ENCODE measurements at regions not wholly inside any gene's neighbourhood (a gene's known extent, or its start where the extent isn't known, plus 50 kb on each side); places are given as distances from the start of the nearest gene placed in this dataset.

DNA sequence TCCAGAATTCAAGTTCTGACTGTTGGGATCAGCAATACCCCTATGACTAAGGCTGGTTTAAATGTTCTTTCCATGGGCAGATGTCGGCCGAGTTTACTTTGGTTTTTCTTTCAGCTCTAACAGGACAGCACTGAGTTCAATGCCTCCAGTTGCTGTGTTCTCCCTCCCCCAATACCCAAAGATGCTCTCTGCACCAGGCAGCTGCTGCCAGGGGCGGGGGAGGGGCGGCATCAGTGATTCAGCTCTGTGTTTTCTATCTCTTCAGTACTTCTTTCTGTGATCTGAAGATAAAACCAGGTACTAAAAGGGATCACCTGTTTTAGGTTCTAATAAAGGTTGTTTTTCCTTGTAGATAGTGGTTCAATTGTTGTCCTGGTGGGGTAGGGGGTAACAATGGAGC is 576.7 kb upstream of the POT1 start:
- DNase-seq, result no peak
- H3K9me3 Mint-ChIP-seq, result peaks cover 0 to 10% (median 6%) of the 10 kb centered on the region in 7 donors
- no peaks in the 10 kb centered on the region for H3K36me3 Mint-ChIP-seq
- H2AFZ ChIP-seq (ENCODE audit: insufficient read depth, low read depth, low read length, poor library complexity, severe bottlenecking), result no peak overlapping the region
- TF ChIP-seq, protein P1, sequence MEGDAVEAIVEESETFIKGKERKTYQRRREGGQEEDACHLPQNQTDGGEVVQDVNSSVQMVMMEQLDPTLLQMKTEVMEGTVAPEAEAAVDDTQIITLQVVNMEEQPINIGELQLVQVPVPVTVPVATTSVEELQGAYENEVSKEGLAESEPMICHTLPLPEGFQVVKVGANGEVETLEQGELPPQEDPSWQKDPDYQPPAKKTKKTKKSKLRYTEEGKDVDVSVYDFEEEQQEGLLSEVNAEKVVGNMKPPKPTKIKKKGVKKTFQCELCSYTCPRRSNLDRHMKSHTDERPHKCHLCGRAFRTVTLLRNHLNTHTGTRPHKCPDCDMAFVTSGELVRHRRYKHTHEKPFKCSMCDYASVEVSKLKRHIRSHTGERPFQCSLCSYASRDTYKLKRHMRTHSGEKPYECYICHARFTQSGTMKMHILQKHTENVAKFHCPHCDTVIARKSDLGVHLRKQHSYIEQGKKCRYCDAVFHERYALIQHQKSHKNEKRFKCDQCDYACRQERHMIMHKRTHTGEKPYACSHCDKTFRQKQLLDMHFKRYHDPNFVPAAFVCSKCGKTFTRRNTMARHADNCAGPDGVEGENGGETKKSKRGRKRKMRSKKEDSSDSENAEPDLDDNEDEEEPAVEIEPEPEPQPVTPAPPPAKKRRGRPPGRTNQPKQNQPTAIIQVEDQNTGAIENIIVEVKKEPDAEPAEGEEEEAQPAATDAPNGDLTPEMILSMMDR (IDR thresholded peaks at IDR 0.05), result no peak
- no CpG with 5 or more reads among the region's 4 CpGs for WGBS (ENCODE audit: insufficient coverage)
- no peaks in the 10 kb centered on the region for H3K79me2 ChIP-seq (ENCODE audit: insufficient read depth, low read length)
- H3K9me3 ChIP-seq (replicated peaks in 1 of 2; ENCODE audit: control insufficient read depth in 1 of 2, insufficient read depth in 1 of 2, low read length in 2 of 2), result peaks cover 0 to 18% of the 10 kb centered on the region in 2 donors
- intact Hi-C loops (cut with micrococcal nuclease), result no loop called here
- no peak overlapping the region for H3K4me3 ChIP-seq (replicated peaks in 1 of 3; ENCODE audit: low read depth in 2 of 3, low read length in 3 of 3)
- no peaks in the 10 kb centered on the region for H3K4me1 Mint-ChIP-seq
- H3K27me3 ChIP-seq (ENCODE audit: control insufficient read depth in 2 of 2, insufficient read depth in 2 of 2, low read length in 2 of 2), result no peaks in the 10 kb centered on the region
- no peak overlapping the region for H3K27ac ChIP-seq (ENCODE audit: low read depth in 1 of 2, low read length in 2 of 2)
- no peak overlapping the region for H3K4me2 ChIP-seq (replicated peaks; ENCODE audit: extremely low read depth, low read length, poor library complexity, severe bottlenecking)
- H3K4me3 Mint-ChIP-seq, result no peak overlapping the region
- H3K4me1 ChIP-seq (ENCODE audit: control insufficient read depth in 1 of 2, insufficient read depth in 2 of 2, low read length in 2 of 2), result no peaks in the 10 kb centered on the region
- H3K27me3 Mint-ChIP-seq (ENCODE audit: low read depth in 3 of 3), result peaks cover 0 to 1% (median 0%) of the 10 kb centered on the region in 3 donors
- H3K27ac Mint-ChIP-seq, result no peak overlapping the region
- H3K36me3 ChIP-seq (replicated peaks in 1 of 2; ENCODE audit: control insufficient read depth in 1 of 2, insufficient read depth in 2 of 2, low read length in 2 of 2), result no peaks in the 10 kb centered on the region
- no peak overlapping the region for H3K9ac ChIP-seq (ENCODE audit: insufficient read depth, low read length, poor library complexity, severe bottlenecking)
- H4K20me1 ChIP-seq (ENCODE audit: insufficient read depth, low read length), result no peaks in the 10 kb centered on the region

DNA sequence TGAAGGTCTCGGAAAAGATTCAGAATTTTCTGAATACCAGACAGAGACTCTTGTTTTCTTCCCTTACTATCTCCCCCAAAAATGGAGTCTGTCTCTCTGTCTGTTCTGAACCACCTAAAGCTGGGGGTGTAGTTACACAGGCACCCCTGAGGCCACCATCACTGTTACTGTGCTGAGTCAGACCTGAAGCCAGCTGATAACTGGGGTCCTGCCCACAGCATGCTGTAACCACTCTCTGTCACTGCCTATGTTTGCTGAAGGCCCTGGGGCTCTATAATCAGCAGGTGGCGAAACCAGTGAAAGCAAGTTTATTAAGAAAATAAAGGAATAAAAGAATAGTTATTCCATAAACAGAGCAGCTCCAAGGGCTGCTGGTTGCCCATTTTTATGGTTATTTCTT is 575.2 kb upstream of the POT1 start:
- H3K4me1 ChIP-seq (ENCODE audit: control insufficient read depth in 1 of 2, insufficient read depth in 2 of 2, low read length in 2 of 2), result no peaks in the 10 kb centered on the region
- no peaks in the 10 kb centered on the region for H3K4me1 Mint-ChIP-seq
- H3K4me2 ChIP-seq (replicated peaks; ENCODE audit: extremely low read depth, low read length, poor library complexity, severe bottlenecking), result no peak overlapping the region
- H3K4me3 Mint-ChIP-seq, result no peak overlapping the region
- no peak overlapping the region for H3K9ac ChIP-seq (ENCODE audit: insufficient read depth, low read length, poor library complexity, severe bottlenecking)
- DNase-seq, result no peak
- H3K9me3 ChIP-seq (replicated peaks in 1 of 2; ENCODE audit: control insufficient read depth in 1 of 2, insufficient read depth in 1 of 2, low read length in 2 of 2), result peaks cover 0 to 18% of the 10 kb centered on the region in 2 donors
- intact Hi-C loops (cut with micrococcal nuclease), result no loop called here
- no CpG with 5 or more reads among the region's 2 CpGs for WGBS (ENCODE audit: insufficient coverage)
- H2AFZ ChIP-seq (ENCODE audit: insufficient read depth, low read depth, low read length, poor library complexity, severe bottlenecking), result no peak overlapping the region
- H3K79me2 ChIP-seq (ENCODE audit: insufficient read depth, low read length), result no peaks in the 10 kb centered on the region
- H3K36me3 Mint-ChIP-seq, result no peaks in the 10 kb centered on the region
- no peaks in the 10 kb centered on the region for H3K27me3 ChIP-seq (ENCODE audit: control insufficient read depth in 2 of 2, insufficient read depth in 2 of 2, low read length in 2 of 2)
- TF ChIP-seq, protein P1 (IDR thresholded peaks at IDR 0.05), result no peak
- peaks cover 0 to 10% (median 6%) of the 10 kb centered on the region in 7 donors for H3K9me3 Mint-ChIP-seq
- H3K27me3 Mint-ChIP-seq (ENCODE audit: low read depth in 3 of 3), result peaks cover 0 to 1% (median 0%) of the 10 kb centered on the region in 3 donors
- no peak overlapping the region for H3K27ac ChIP-seq (ENCODE audit: low read depth in 1 of 2, low read length in 2 of 2)
- H4K20me1 ChIP-seq (ENCODE audit: insufficient read depth, low read length), result no peaks in the 10 kb centered on the region
- no peak overlapping the region for H3K27ac Mint-ChIP-seq
- no peak overlapping the region for H3K4me3 ChIP-seq (replicated peaks in 1 of 3; ENCODE audit: low read depth in 2 of 3, low read length in 3 of 3)
- no peaks in the 10 kb centered on the region for H3K36me3 ChIP-seq (replicated peaks in 1 of 2; ENCODE audit: control insufficient read depth in 1 of 2, insufficient read depth in 2 of 2, low read length in 2 of 2)

All from CD14-positive monocyte (primary cell).